HepG2 (cell line): ENCODE measurements at regions not wholly inside any gene's neighbourhood (a gene's known extent, or its start where the extent isn't known, plus 50 kb on each side); places are given as distances from the start of the nearest gene placed in this dataset.

ENCODE experiments used
- GABPA ChIP-seq, 2 experiments: IDR thresholded peaks; 2 replicates each; pipeline ENCODE4 v1.6.1; 2011 to 2016; ENCODE audit warnings: low read depth in 2 of 2, low read length in 1 of 2, missing biosample characterization in 1 of 2, missing genetic modification characterization in 1 of 2
- JUNB ChIP-seq: sonication (generic); formaldehyde crosslinking; IDR thresholded peaks from 2 replicates; pipeline ENCODE4 v1.8.0; 2022; ENCODE audit warnings: missing genetic modification reagents, mild to moderate bottlenecking, borderline replicate concordance
- MAF1 ChIP-seq: sonication (generic); formaldehyde crosslinking; IDR thresholded peaks from 2 replicates; pipeline ENCODE4 v1.5.0; 2020; ENCODE audit warnings: missing genetic modification reagents, borderline replicate concordance
- MYNN ChIP-seq: sonication (generic); formaldehyde crosslinking; IDR thresholded peaks from 2 replicates; pipeline ENCODE4 v1.4.0; 2020; ENCODE audit warnings: mild to moderate bottlenecking, low read depth, missing genetic modification reagents
- POLR2AphosphoS5 ChIP-seq: IDR thresholded peaks from 2 replicates; pipeline ENCODE4 v1.6.1; 2012; ENCODE audit warnings: low read depth, low read length
- SMYD3 ChIP-seq: sonication (generic); formaldehyde crosslinking; IDR thresholded peaks from 2 replicates; pipeline ENCODE4 v1.8.1; 2023; ENCODE audit warnings: mild to moderate bottlenecking, missing genetic modification reagents
- SP1 ChIP-seq, 2 experiments: fragments of 450-650 bp in 1 of 2; sonication (generic) in 1 of 2; formaldehyde crosslinking in 1 of 2; IDR thresholded peaks; 2 replicates each; pipeline versions ENCODE4 v1.4.0 to v1.6.1; 2016 to 2020; ENCODE audit warnings: missing genetic modification reagents in 1 of 2
- ZNF24 ChIP-seq: fragments of 450-650 bp; IDR thresholded peaks from 2 replicates; pipeline ENCODE4 v1.6.1; 2017; ENCODE audit warnings: antibody characterized with exemption, mild to moderate bottlenecking
- ZNF780A ChIP-seq: sonication (generic); formaldehyde crosslinking; IDR thresholded peaks from 2 replicates; pipeline ENCODE4 v1.8.0; 2022; ENCODE audit warnings: mild to moderate bottlenecking, missing genetic modification reagents, moderate library complexity
- TF ChIP-seq, protein P1 (sequence below), 2 experiments: IDR thresholded peaks; 2 replicates each; pipeline ENCODE4 v1.6.1; 2011 to 2012; ENCODE audit warnings: low read length in 2 of 2, borderline replicate concordance in 1 of 2, low read depth in 1 of 2, mild to moderate bottlenecking in 1 of 2, moderate library complexity in 1 of 2
- TF ChIP-seq, protein P2 (sequence below): sonication (generic); formaldehyde crosslinking; IDR thresholded peaks from 2 replicates; pipeline ENCODE4 v1.4.0; 2020; ENCODE audit warnings: mild to moderate bottlenecking, missing genetic modification reagents, borderline replicate concordance

DNA sequence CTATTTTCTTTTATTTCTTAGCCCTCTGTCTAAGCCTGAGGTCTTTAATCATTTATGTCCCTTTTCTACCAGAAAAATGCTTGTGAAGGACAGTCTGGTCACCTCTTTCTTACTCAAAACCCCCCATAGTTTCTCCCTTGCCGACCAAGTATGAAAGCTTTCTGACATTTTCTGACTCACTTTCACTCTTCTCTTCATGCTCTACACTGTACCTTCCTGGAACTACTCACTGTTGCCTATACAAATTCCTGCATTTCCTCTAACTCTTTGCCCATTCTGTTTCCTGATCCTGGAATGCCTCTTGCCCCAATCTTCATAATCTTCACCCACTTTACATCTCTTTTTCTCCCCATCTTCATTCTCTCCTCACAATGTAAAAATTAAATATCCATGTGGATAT lies 380.0 kb downstream of the HHIPL2 start:
- TF ChIP-seq ZNF24 (no peak), SP1 (IDR thresholded peaks at IDR 0.05) (no peak), SP1 (CRISPR knock-in tag; IDR thresholded peaks at IDR 0.05) (no peak), POLR2AphosphoS5 (no peak), MYNN (CRISPR knock-in tag) (no peak), SMYD3 (CRISPR knock-in tag) (no peak), MAF1 (no peak), ZNF780A (CRISPR knock-in tag) (no peak), GABPA (IDR thresholded peaks at IDR 0.05; ENCODE audit: low read depth, low read length) (no peak), GABPA (CRISPR knock-in tag; IDR thresholded peaks at IDR 0.05; ENCODE audit: low read depth) (no peak), JUNB (no peak)
- TF ChIP-seq, protein P1, sequence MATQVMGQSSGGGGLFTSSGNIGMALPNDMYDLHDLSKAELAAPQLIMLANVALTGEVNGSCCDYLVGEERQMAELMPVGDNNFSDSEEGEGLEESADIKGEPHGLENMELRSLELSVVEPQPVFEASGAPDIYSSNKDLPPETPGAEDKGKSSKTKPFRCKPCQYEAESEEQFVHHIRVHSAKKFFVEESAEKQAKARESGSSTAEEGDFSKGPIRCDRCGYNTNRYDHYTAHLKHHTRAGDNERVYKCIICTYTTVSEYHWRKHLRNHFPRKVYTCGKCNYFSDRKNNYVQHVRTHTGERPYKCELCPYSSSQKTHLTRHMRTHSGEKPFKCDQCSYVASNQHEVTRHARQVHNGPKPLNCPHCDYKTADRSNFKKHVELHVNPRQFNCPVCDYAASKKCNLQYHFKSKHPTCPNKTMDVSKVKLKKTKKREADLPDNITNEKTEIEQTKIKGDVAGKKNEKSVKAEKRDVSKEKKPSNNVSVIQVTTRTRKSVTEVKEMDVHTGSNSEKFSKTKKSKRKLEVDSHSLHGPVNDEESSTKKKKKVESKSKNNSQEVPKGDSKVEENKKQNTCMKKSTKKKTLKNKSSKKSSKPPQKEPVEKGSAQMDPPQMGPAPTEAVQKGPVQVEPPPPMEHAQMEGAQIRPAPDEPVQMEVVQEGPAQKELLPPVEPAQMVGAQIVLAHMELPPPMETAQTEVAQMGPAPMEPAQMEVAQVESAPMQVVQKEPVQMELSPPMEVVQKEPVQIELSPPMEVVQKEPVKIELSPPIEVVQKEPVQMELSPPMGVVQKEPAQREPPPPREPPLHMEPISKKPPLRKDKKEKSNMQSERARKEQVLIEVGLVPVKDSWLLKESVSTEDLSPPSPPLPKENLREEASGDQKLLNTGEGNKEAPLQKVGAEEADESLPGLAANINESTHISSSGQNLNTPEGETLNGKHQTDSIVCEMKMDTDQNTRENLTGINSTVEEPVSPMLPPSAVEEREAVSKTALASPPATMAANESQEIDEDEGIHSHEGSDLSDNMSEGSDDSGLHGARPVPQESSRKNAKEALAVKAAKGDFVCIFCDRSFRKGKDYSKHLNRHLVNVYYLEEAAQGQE (IDR thresholded peaks at IDR 0.05; ENCODE audit: borderline replicate concordance in 1 of 2, low read depth in 1 of 2, low read length in 2 of 2) = no peak
- TF ChIP-seq, protein P2, sequence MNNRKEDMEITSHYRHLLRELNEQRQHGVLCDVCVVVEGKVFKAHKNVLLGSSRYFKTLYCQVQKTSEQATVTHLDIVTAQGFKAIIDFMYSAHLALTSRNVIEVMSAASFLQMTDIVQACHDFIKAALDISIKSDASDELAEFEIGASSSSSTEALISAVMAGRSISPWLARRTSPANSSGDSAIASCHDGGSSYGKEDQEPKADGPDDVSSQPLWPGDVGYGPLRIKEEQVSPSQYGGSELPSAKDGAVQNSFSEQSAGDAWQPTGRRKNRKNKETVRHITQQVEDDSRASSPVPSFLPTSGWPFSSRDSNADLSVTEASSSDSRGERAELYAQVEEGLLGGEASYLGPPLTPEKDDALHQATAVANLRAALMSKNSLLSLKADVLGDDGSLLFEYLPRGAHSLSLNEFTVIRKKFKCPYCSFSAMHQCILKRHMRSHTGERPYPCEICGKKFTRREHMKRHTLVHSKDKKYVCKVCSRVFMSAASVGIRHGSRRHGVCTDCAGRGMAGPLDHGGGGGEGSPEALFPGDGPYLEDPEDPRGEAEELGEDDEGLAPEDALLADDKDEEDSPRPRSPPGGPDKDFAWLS (CRISPR knock-in tag) = no peak
